H9 (cell line): ENCODE measurements at regions not wholly inside any gene's neighbourhood (a gene's known extent, or its start where the extent isn't known, plus 50 kb on each side); places are given as distances from the start of the nearest gene placed in this dataset.

ENCODE experiments used
- DNase-seq: peaks from one replicate; pipeline ENCODE4 v3.0.0-alpha.2; 2017
- H2AFZ ChIP-seq: one replicate; pipeline ENCODE4 v1.6.1; 2013; ENCODE audit warnings: mild to moderate bottlenecking, low read length, control low read depth, moderate library complexity
- H2AK5ac ChIP-seq: 2 replicates; pipeline ENCODE4 v1.6.1; 2013; ENCODE audit warnings: low read length, control low read depth, mixed read lengths; ENCODE audit not compliant: insufficient read length
- H2BK120ac ChIP-seq: one replicate; pipeline ENCODE4 v1.6.1; 2013; ENCODE audit warnings: low read depth, mild to moderate bottlenecking, low read length, control low read depth, inconsistent platforms; ENCODE audit not compliant: poor library complexity, severe bottlenecking
- H2BK12ac ChIP-seq: 2 replicates; pipeline ENCODE4 v1.6.1; 2013; ENCODE audit warnings: low read length, control low read depth, mixed read lengths, low read depth; ENCODE audit not compliant: insufficient read length
- H2BK15ac ChIP-seq: 2 replicates; pipeline ENCODE4 v1.6.1; 2013; ENCODE audit warnings: low read depth, low read length, control low read depth
- H2BK20ac ChIP-seq: one replicate; pipeline ENCODE4 v1.6.1; 2013; ENCODE audit warnings: low read depth, mild to moderate bottlenecking, low read length, control low read depth, inconsistent platforms; ENCODE audit not compliant: poor library complexity, severe bottlenecking
- H2BK5ac ChIP-seq: 2 replicates; pipeline ENCODE4 v1.6.1; 2013; ENCODE audit warnings: low read length, control low read depth, mixed read lengths; ENCODE audit not compliant: insufficient read length
- H3K14ac ChIP-seq: 2 replicates; pipeline ENCODE4 v1.6.1; 2013; ENCODE audit warnings: low read length, control low read depth; ENCODE audit not compliant: insufficient read depth
- H3K18ac ChIP-seq: 2 replicates; pipeline ENCODE4 v1.6.1; 2013; ENCODE audit warnings: low read depth, mild to moderate bottlenecking, mixed read lengths, low read length, control low read depth; ENCODE audit not compliant: insufficient read length
- H3K23ac ChIP-seq: 2 replicates; pipeline ENCODE4 v1.6.1; 2013; ENCODE audit warnings: low read length, control low read depth, mixed read lengths, low read depth; ENCODE audit not compliant: insufficient read length
- H3K23me2 ChIP-seq: 2 replicates; pipeline ENCODE4 v1.6.1; 2013; ENCODE audit warnings: low read depth, mild to moderate bottlenecking, mixed read lengths, low read length, control low read depth; ENCODE audit not compliant: insufficient read length, poor library complexity, severe bottlenecking
- H3K27ac ChIP-seq: 2 replicates; pipeline ENCODE4 v1.5.1; 2013; ENCODE audit warnings: low read length, control low read depth, mixed read lengths, low read depth; ENCODE audit not compliant: insufficient read length
- H3K27me3 ChIP-seq: 2 replicates; pipeline ENCODE4 v1.6.1; 2013; ENCODE audit warnings: low read length, control low read depth, inconsistent platforms; ENCODE audit not compliant: insufficient read depth
- H3K4ac ChIP-seq: 2 replicates; pipeline ENCODE4 v1.6.1; 2013; ENCODE audit warnings: low read depth, mild to moderate bottlenecking, control low read depth, inconsistent platforms, low read length, moderate library complexity
- H3K4me1 ChIP-seq: 2 replicates; pipeline ENCODE4 v1.6.1; 2013; ENCODE audit warnings: low read length, control low read depth, inconsistent platforms; ENCODE audit not compliant: insufficient read depth
- H3K4me2 ChIP-seq: 2 replicates; pipeline ENCODE4 v1.6.1; 2013; ENCODE audit warnings: low read length, control low read depth, mixed read lengths; ENCODE audit not compliant: insufficient read length, insufficient read depth
- H3K56ac ChIP-seq: 2 replicates; pipeline ENCODE4 v1.6.1; 2013; ENCODE audit warnings: low read depth, mild to moderate bottlenecking, mixed read lengths, low read length, control low read depth; ENCODE audit not compliant: insufficient read length
- H3K79me1 ChIP-seq: 2 replicates; pipeline ENCODE4 v1.6.1; 2013; ENCODE audit warnings: low read depth, mild to moderate bottlenecking, moderate library complexity, low read length, control low read depth, inconsistent platforms; ENCODE audit not compliant: insufficient read depth, poor library complexity, severe bottlenecking
- H3K79me2 ChIP-seq: 2 replicates; pipeline ENCODE4 v1.6.1; 2013; ENCODE audit warnings: low read length, control low read depth, inconsistent platforms; ENCODE audit not compliant: insufficient read depth
- H3K9ac ChIP-seq: 2 replicates; pipeline ENCODE4 v1.6.1; 2013; ENCODE audit warnings: low read length, control low read depth, mixed read lengths; ENCODE audit not compliant: insufficient read length; ENCODE audit errors: extremely low read depth
- H3K9me3 ChIP-seq: one replicate; pipeline ENCODE4 v1.6.1; 2013; ENCODE audit warnings: low read depth, low read length, inconsistent platforms; ENCODE audit not compliant: control insufficient read depth
- H3T11ph ChIP-seq: one replicate; pipeline ENCODE4 v1.6.1; 2013; ENCODE audit warnings: mild to moderate bottlenecking, low read length, control low read depth, inconsistent platforms
- H4K20me1 ChIP-seq: one replicate; pipeline ENCODE4 v1.6.1; 2013; ENCODE audit not compliant: control insufficient read depth, insufficient read length, insufficient read depth
- H4K5ac ChIP-seq: 2 replicates; pipeline ENCODE4 v1.6.1; 2013; ENCODE audit warnings: low read depth, mild to moderate bottlenecking, mixed read lengths, low read length, control low read depth; ENCODE audit not compliant: insufficient read length
- H4K8ac ChIP-seq: replicated peaks from 2 replicates; pipeline ENCODE4 v1.6.1; 2013; ENCODE audit warnings: low read length, control low read depth, mixed read lengths, low read depth; ENCODE audit not compliant: insufficient read length
- H4K91ac ChIP-seq: 2 replicates; pipeline ENCODE4 v1.6.1; 2013; ENCODE audit warnings: low read depth, mild to moderate bottlenecking, moderate library complexity, mixed read lengths, low read length, control low read depth; ENCODE audit not compliant: insufficient read length
- H3K27ac Mint-ChIP-seq, 3 experiments: 2 replicates in 2 of 3; 3 replicates in 1 of 3; pipeline ENCODE4 v1.8.0; 2020 to 2021; ENCODE audit warnings: mixed read lengths in 3 of 3, mild to moderate bottlenecking in 1 of 3, moderate library complexity in 1 of 3
- H3K27me3 Mint-ChIP-seq: 2 replicates; pipeline ENCODE4 v1.8.0; 2021; ENCODE audit warnings: low read depth, mild to moderate bottlenecking, moderate library complexity, mixed read lengths
- H3K36me3 Mint-ChIP-seq, 3 experiments: 2 replicates in 2 of 3; 3 replicates in 1 of 3; pipeline ENCODE4 v1.8.0; 2020 to 2021; ENCODE audit warnings: low read depth in 3 of 3, mixed read lengths in 3 of 3; ENCODE audit not compliant: insufficient read depth in 1 of 3
- H3K4me1 Mint-ChIP-seq, 2 experiments: 2 replicates each; pipeline ENCODE4 v1.8.0; 2020; ENCODE audit warnings: mixed read lengths in 2 of 2
- H3K4me3 Mint-ChIP-seq, 2 experiments: 2 replicates in 1 of 2; 3 replicates in 1 of 2; pipeline ENCODE4 v1.8.0; 2020 to 2021; ENCODE audit warnings: mild to moderate bottlenecking in 2 of 2, mixed read lengths in 2 of 2, moderate library complexity in 1 of 2
- H3K9me3 Mint-ChIP-seq, 2 experiments: 2 replicates in 1 of 2; 3 replicates in 1 of 2; pipeline ENCODE4 v1.8.0; 2020; ENCODE audit warnings: mild to moderate bottlenecking in 2 of 2, mixed read lengths in 2 of 2, moderate library complexity in 1 of 2
- CTCF ChIP-seq: fragments of 200-600 bp; sonication (generic); conservative IDR thresholded peaks from 3 replicates; pipeline ENCODE4 v1.8.0; 2021; ENCODE audit warnings: antibody characterized with exemption, mild to moderate bottlenecking
- WGBS: extraction: QIAGEN DNeasy Blood & Tissue Kit; methylation state at CpG from one replicate; pipeline ENCODE4 v1.1.7; 2013; ENCODE audit warnings: missing lambda C conversion rate, low lambda C conversion rate, mixed read lengths; ENCODE audit not compliant: insufficient read length; ENCODE audit errors: extremely low coverage; 5-methylcytosine and 5-hydroxymethylcytosine counted together

GRCh38 chr7:33821970-33822369 is 83.4 kb upstream of the BMPER start:
- no peak overlapping the region for H3K18ac ChIP-seq
- Mint-ChIP-seq H3K36me3 (peaks cover 0 to 6% (median 0%) of the 10 kb centered on the region in 3 experiments; a peak in 2 of 7 replicates), H3K27me3 (no peaks in the 10 kb centered on the region), H3K9me3 (peaks cover 4 to 7% of the 10 kb centered on the region in 2 experiments; a peak in 3 of 5 replicates), H3K4me1 (peaks cover 0 to 5% of the 10 kb centered on the region in 2 experiments; a peak in 1 of 4 replicates), H3K4me3 (no peak overlapping the region), H3K27ac (no peak overlapping the region)
- no peaks in the 10 kb centered on the region for H3K23me2 ChIP-seq
- no peak overlapping the region for H2BK120ac ChIP-seq
- H3K79me1 ChIP-seq, result no peaks in the 10 kb centered on the region
- H3K14ac ChIP-seq, result no peak overlapping the region
- WGBS, result no CpG with 5 or more reads among the region's 2 CpGs
- no peak overlapping the region for H2AK5ac ChIP-seq
- H3K23ac ChIP-seq, result no peak overlapping the region
- no peaks in the 10 kb centered on the region for H3K9me3 ChIP-seq
- no peak overlapping the region for H3K9ac ChIP-seq
- H4K5ac ChIP-seq, result no peak overlapping the region
- H3K56ac ChIP-seq, result no peak overlapping the region
- no peak overlapping the region for H4K91ac ChIP-seq
- no peak for TF ChIP-seq CTCF
- H2AFZ ChIP-seq, result no peak overlapping the region
- no peak overlapping the region for H3K4me2 ChIP-seq
- H2BK15ac ChIP-seq, result no peak overlapping the region
- H3K4me1 ChIP-seq, result no peaks in the 10 kb centered on the region
- H2BK20ac ChIP-seq, result no peak overlapping the region
- H3K79me2 ChIP-seq, result no peaks in the 10 kb centered on the region
- no peak for DNase-seq
- H4K8ac ChIP-seq, result no peak overlapping the region
- no peak overlapping the region for H2BK5ac ChIP-seq
- no peaks in the 10 kb centered on the region for H4K20me1 ChIP-seq
- no peaks in the 10 kb centered on the region for H3K27me3 ChIP-seq
- no peak overlapping the region for H3K4ac ChIP-seq
- no peak overlapping the region for H3T11ph ChIP-seq
- H3K27ac ChIP-seq, result no peak overlapping the region
- no peak overlapping the region for H2BK12ac ChIP-seq
